Coronary artery (tissue), 2 donors: ENCODE measurements at regions not wholly inside any gene's neighbourhood (a gene's known extent, or its start where the extent isn't known, plus 50 kb on each side); places are given as distances from the start of the nearest gene placed in this dataset.
A peak's percentile ranks its signal among the peaks of the same experiment; 100 is the strongest.
"Not testable (repeated sequence)": the region's sequence is repeated elsewhere in the genome, so short reads cannot be mapped to it uniquely, and the experiment has no call there.

ENCODE experiments used
- DNase-seq: peaks from one replicate; pipeline ENCODE4 v3.0.0-alpha.2; 2017; ENCODE audit warnings: low spot score
- H3K27ac ChIP-seq, 2 donors: fragments of 200-600 bp; sonication (generic); one replicate each; pipeline ENCODE4 v1.5.1; 2016 to 2019
- H3K4me3 ChIP-seq: fragments of 200-600 bp; sonication (generic); 2 replicates; pipeline ENCODE4 v1.5.1; 2016; ENCODE audit warnings: mild to moderate bottlenecking, moderate library complexity
- TF ChIP-seq, protein P1 (sequence below): fragments of 200-600 bp; sonication (generic); IDR thresholded peaks from one replicate; pipeline ENCODE4 v1.5.1; 2019; ENCODE audit warnings: antibody characterized with exemption

DNA sequence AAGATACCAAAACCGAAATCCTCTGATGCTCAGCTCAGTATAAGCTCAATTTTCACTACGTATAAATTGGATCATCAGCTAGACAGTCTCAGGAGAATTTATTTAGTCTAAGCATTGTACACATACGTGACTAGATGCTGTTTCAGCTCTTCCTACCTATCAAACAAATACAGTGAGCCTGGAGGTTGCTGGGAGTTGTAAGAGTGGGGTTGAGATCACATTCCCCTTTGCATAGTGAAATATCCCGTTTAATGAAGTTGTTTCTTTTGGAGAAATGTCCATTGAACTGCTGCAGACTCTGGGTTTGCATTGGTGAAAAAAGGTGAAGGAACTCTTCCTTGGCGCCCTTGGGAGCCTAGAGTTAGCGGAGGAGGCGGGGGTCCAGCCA, 68.9 kb upstream of the GJB6 start:
- DNase-seq = no peak
- TF ChIP-seq, protein P1, sequence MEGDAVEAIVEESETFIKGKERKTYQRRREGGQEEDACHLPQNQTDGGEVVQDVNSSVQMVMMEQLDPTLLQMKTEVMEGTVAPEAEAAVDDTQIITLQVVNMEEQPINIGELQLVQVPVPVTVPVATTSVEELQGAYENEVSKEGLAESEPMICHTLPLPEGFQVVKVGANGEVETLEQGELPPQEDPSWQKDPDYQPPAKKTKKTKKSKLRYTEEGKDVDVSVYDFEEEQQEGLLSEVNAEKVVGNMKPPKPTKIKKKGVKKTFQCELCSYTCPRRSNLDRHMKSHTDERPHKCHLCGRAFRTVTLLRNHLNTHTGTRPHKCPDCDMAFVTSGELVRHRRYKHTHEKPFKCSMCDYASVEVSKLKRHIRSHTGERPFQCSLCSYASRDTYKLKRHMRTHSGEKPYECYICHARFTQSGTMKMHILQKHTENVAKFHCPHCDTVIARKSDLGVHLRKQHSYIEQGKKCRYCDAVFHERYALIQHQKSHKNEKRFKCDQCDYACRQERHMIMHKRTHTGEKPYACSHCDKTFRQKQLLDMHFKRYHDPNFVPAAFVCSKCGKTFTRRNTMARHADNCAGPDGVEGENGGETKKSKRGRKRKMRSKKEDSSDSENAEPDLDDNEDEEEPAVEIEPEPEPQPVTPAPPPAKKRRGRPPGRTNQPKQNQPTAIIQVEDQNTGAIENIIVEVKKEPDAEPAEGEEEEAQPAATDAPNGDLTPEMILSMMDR = no peak
- H3K4me3 ChIP-seq = peak overlapping the region; percentile 58
- H3K27ac ChIP-seq = no peak overlapping the region

DNA sequence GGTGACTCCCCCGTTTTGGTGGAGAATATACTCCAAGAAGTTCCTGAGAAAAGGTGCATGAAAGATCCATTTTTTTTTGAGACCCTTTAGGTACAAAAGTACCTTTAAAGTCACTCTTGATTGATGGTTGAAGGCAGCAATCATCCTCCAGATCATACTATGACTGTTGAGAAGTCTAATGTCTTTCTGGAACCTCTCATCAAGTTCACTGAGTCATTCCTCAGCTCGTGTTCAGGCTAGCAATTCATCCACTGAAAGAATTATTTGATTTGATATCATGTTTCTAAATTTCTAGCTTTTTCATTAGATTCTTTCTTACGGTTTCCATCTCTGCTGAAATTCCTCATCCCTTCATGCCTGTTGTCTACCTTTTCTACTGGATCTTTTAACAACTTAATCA, 65.1 kb upstream of the GJB6 start:
- TF ChIP-seq, protein P1 = no peak
- Histone ChIP-seq H3K27ac (no peak overlapping the region), H3K4me3 (no peak overlapping the region)
- no peak for DNase-seq

DNA sequence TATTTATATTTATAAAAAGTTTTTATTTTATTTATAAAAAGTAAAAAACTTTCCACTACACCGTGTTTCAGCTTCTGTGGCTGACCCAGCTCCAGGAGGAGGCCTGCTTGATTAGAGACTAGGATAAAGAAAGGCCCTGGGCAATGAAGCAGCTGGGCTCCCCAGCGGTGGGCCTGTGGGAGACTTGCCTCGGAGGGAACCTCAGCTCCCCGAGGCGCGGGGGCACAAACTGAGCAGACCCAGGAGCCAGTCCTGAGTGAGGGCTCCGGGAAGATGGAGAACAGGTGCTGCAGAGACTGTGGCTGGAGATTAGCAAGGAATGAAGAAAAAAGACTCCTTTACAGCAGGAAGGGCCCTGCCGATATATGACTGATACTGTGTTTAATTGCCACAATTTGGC, 63.8 kb upstream of the GJB6 start:
- Histone ChIP-seq H3K4me3 (no peak overlapping the region), H3K27ac (no peak overlapping the region)
- TF ChIP-seq, protein P1 = no peak
- DNase-seq = no peak

DNA sequence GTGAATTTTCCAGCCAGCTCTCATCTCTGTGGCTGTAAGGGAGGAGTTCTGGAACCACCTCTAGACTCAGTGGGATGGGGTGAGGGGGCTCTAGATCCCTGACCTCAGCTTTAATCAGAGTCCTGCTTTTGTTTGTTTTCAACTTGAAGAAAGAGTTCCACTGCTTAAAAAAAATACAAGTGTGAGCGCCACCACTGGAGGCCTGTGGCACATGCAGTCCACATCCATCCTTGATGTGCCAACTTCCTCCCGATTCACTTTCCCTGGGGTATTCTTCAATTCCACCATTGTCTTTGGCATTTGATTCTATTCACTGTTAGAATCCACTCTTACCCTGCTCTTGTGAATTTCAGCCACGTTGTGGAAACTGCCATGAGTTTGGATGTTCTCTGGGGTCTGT, 62.4 kb upstream of the GJB6 start:
- no peak for DNase-seq
- Histone ChIP-seq H3K27ac (no peak overlapping the region), H3K4me3 (no peak overlapping the region)
- TF ChIP-seq, protein P1 = no peak

DNA sequence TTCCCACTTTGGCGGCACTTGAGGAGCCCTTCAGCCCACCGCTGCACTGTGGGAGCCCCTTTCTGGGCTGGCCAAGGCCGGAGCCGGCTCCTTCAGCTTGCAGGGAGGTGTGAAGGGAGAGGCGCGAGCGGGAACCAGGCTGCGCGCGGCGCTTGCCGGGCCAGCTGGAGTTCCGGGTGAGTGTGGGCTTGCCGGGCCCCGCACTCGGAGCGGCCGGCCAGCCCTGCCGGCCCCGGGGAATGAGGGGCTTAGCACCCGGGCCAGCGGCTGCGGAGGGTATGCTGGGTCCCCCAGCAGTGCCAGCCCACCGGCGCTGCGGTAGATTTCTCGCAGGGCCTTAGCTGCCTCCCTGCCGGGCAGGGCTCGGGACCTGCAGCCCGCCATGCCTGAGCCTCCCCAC, 60.2 kb upstream of the GJB6 start:
- H3K27ac ChIP-seq, DNase-seq, H3K4me3 ChIP-seq: not testable (repeated sequence)

DNA sequence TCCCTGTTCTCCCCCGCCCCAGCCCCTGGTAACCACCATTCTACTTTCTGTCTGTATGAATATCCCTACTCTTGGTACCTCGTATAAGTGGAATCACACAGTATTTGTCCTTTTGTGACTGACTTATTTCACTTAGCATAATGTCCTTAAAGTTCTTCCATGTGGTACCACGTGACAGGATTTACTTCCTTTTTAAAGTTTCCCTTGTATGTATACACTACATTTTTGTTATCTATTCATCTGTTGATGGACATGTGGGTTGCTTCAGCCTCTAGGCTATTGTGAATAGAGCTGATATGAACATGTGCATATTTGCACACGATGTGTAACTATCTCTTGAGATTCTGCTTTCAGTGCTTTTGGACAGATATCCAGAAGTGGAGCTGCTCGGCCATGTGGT, 59.6 kb upstream of the GJB6 start:
- H3K27ac ChIP-seq = no peak overlapping the region
- DNase-seq = no peak

DNA sequence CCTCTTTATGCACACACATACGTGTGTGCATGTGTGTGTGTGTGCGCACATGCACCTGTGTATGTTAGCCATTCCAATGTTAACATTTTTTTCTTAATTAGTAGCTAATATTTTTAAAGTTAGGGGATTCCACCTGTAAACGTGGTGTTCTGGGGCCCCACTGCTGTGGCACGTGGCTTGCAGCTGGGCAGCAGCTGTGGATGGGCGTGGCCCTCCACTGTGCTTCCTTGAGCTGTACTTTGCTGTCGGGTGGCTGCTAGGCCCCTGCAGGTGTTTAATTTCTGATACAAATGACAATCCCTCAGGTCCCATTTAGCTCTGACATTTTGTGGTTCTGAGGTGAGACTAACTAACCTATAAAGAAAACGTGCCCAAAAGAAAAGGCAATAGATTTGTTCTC, 58.9 kb upstream of the GJB6 start:
- no peak for DNase-seq
- H3K27ac ChIP-seq = no peak overlapping the region
- H3K4me3 ChIP-seq = no peak overlapping the region
- TF ChIP-seq, protein P1 = no peak

More for the DNA sequence above, 59.6 kb upstream of the GJB6 start:
- TF ChIP-seq, protein P1 = no peak
- no peak overlapping the region for H3K4me3 ChIP-seq

DNA sequence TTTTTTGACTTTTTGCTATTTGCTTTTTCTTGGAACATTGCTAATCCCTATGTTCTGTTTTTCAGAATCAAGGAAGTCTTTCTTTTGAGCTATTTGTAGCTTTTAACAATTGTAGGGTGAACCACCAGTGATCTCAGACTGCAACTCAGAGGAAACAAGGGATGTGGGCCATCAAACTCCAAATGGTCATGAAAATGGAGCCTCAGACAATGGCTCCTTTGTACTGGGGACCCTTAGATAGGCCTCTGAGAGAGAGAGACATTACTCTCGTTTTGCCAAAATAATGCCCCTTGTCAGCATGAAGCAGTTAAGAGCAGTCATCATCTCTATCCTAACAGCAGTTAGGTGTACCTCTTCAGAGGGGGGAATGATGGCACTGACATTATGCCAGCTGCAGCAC, 56.4 kb upstream of the GJB6 start:
- H3K4me3 ChIP-seq = no peak overlapping the region
- no peak for DNase-seq
- TF ChIP-seq, protein P1 = no peak
- H3K27ac ChIP-seq = no peak overlapping the region
